Activated effector memory CD4-positive, alpha-beta T cell treated with anti-CD3 and anti-CD28 coated beads, Interleukin-2, amount 50 U/mL, for 16 hours (primary cell): ENCODE measurements at regions not wholly inside any gene's neighbourhood (a gene's known extent, or its start where the extent isn't known, plus 50 kb on each side); places are given as distances from the start of the nearest gene placed in this dataset.
A peak's percentile ranks its signal among the peaks of the same experiment; 100 is the strongest.

Experiments
- DNase-seq: peaks from one replicate; pipeline ENCODE4 v3.0.0-alpha.2; 2020

DNA sequence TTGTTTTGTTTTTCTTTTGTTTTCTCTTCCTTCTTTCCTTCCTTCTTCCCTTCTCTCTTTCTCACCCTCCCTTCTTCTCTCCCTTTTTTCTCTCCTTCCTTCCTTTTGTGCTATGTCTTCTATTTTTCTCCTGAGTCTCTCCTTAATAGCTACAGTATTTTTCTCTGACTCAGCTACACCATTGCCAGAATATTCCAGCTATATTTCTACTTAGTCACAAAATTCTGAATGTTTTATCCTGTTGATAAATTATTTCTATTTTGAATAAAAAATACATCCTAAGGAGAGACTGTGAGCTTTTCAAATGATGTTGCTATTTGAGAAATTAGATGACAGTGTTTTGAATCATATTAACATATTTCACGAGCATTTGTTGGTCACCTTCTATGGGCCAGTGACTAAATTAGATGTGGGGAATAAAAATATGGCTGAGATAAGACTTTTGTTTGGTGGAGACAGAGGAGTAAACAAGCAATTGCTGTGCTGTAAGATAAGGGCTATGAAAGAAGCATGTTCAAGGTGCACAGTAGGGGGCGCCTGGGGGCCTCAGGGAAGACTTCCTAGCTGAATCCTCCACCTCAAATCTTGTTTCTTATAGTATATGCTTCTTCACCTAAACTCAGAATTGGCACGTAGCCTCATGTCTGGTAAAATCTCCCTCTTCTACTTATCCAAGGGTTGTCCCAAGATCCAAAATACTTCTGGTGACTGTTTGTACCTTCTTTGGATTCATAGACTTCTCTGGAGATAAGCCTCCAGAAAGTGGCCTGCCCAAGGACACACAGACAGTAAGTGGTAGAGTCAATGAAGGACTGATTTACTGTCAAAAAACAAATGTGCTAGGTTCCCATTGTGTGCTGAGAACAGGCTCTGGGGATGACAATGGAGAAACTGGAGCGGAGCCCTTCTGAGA lies 115.5 kb upstream of the CREB5 start:
- DNase-seq = peak; percentile 76

DNA sequence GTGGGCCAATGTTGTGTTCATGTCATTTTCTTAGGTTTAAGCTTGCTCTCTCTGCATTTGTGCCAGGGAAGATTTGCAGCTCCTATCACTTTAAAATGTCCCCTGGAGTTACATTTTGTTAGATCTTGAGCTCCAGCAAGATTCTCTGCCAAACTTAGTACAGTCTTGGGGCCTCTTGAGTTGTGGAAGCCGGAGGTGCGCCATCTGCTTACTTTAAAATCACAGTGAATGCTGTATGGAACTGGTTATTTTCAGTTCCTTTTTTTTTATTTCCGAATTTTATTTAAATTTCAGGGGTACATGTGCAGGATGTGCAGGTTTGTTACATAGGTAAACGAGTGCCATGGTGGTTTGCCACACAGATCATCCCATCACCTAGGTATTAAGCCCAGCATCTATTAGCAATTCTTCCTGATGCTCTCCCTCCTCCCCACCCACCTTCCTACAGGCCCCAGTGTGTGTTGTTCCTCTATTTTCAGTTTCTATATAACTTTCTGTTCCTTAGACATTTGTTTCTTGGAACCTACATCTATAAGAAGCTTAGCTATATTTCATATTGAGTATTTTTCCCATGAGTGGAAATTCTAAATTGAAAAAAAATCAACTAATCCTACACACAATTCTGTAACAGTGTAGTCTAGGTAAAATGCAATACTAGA lies 114.4 kb upstream of the CREB5 start:
- DNase-seq = no peak

DNA sequence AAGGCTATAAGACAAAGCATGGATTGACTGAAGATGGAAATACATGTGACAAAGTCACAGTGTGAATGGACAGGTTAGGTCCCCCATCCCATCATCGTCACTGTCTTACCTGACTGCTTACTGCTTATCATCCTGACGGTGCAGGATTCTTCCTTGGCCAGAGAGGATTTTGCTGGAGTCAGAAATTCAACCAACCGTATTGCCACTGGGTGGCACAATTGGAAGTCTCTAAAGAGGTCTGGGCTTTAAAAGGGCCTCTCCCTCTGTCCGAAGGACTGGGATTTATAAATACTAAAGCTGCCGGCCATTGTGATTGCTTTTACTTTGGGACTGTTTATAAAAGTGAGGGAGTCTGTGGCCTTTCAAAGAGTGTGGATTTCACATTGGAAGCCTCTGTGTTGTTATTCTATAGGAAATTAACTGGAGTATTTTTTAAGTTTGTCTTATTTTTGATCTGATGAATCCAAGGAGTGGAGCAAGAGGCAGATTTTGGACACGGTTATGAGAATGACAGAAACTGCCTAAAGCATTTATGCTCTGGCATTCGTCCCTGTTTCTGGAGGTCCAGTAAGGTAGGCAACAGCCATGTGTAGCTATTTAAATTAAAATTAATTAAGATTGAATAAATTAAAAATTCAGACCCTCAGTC lies 113.3 kb upstream of the CREB5 start:
- no peak for DNase-seq

DNA sequence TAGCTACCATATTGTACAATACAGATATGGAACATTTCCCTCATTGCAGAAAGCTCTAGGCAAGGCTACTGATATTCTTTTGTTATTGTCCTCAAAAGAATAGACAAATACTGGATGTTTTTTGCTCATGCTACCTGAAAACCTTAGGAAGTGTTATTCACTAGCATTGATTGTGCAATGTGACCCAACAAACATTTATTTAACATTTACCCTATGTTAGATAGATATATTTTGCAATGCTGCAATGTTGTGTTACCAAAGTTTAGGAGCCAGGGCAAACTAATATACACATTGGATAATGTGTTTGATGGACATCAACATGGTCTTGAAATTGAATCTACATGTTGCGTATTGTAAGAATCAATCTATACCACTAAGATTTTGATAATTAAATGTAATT lies 112.8 kb upstream of the CREB5 start:
- no peak for DNase-seq

DNA sequence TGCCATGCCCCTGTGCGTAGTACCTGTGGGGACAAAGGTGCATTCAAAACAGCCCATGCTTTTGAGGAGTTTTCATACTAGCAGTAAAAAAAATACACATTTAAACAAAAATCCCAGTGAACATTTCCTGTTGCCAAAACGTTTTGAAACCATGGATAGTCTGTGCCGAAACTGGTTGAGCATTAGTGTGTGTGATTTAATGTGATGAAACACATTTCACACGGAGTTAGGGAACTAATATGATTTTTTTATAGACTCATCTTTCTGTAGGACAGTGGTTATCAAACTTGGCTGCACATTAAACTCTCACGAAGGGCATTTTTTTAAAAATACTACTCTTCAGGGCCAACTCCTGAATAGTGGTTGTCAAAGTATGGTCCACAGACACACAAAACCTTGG lies 111.8 kb upstream of the CREB5 start:
- DNase-seq = no peak

DNA sequence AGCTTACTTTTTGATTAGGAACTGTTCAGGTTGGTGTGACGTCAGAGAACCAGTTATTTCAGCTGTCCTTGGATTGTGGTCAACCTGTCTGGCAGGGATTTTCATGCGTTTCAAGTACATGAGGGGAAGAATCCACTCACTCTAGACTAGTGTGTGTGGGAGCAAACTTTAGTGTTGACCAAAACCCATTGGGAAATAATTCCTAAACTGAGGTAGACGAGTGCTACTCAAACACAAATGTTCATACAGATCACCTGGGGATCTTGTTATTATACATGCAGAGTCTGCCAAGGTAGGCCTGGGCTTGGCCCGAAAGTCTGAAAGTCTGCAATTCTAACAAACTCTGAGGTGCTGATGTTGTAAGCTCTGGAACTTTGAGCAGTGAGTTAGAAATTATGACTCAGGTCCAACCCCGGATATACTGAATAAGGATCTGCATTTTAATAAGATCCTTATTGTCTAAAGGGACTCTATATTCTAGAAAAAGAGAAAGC lies 111.1 kb upstream of the CREB5 start:
- no peak for DNase-seq

DNA sequence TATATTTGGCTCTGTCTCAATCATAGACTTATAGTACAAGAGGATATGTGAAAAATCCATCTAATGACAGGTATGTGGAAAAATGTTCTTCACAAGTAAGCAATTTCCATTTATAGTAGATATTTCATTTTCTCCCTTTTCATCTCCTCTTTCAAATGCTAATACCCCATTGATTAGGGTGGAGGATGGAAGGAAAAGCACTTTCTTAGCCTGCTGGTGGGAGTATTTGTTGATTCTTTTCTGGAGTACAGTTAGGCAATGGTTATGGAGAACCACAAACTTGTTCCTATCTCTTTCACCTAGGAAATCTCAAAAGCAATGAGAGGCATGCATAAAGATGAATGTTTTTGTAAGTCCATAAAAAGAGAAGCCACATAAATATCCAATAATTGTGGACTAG lies 108.0 kb upstream of the CREB5 start:
- no peak for DNase-seq

DNA sequence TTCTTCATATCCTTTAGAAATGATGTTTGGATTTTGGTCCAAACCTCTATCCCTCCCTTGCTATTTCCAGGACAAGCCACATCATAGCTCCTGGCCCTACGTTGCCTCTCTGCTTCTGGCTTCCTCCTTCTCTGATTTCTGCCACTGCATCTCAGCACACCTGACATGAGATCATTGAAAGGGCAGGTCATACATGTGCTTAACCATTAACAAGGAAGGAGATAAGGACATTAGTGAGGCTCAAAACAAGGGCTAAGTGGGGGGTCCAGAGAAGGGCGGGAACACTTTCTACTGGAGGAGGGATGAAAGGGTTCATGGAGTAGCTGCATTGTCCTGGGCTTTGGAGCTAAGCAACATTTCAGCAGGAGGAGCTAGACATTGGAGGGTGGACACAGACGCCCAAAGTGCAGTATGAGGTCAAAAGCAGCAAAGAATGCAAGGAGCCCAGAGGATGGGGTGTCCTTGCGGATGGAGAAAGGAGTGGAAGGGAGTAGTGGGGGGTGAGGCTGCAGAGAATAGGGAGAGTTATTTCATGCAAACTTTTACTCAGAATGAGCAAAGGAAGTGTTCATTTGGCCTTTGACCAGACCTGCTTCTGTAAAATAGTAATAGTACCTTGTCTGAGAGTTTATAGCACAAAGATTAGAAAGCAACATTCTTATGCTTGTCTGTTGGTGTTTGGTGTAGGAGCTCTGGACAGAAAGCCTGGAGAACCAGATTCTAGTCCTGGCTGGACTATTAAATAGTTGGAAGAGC lies 102.4 kb upstream of the CREB5 start:
- DNase-seq = no peak

DNA sequence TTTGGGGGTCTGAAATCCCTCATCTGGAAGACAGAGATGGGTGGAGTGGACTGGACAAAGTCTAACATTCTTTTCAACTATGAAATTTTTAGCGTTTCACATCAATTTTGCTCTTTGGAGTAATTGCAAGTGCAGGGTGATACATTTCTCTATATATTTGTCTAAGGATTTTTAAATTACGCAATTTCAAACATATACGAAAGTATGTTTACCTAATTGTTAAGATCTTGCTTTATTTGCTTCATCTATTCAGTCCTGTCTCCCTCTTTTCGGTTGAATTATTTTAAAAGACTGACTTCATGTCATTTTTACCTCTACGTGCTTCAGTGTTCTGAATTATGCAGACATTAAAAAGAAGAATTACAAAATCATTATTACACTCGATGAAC lies 101.9 kb upstream of the CREB5 start:
- no peak for DNase-seq

DNA sequence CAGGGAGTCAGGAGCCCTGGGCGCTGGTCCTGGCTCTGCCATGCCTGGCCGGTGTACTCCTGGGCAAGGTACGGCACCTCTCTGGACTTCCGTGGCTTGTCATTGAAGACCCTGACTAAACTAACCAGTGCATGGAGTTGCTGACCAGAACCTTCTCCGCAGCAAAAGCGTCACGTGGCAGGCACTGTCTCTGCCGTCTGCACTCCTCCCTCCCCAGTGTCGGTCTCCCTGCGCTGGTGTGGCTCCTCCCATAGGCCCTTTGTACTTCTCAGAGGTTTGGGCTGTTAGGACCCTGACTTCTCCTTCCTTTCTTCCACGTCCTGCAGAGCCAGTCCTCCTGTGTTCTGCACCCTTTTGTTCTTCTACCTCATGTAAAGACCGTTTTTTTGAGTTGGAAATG lies 100.6 kb upstream of the CREB5 start:
- no peak for DNase-seq

DNA sequence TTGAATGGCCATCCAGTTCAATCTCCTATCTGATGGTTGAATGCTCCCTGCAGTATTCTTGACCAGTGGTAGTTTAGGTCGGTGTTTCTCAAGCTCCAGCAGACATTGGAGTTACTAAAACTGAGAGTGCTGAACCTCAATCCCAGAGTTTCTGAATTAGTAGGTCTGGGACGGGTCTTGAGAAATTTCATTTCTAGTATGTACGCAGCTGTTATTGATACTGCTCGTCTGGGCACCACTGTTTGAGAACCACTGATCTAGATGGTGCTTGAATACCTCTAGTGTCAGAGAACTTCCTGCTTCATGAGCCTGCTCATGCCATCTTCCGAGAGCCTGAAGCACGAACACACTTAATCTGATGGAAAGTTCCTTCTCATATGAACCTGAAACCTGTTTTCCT lies 99.4 kb upstream of the CREB5 start:
- DNase-seq = no peak

DNA sequence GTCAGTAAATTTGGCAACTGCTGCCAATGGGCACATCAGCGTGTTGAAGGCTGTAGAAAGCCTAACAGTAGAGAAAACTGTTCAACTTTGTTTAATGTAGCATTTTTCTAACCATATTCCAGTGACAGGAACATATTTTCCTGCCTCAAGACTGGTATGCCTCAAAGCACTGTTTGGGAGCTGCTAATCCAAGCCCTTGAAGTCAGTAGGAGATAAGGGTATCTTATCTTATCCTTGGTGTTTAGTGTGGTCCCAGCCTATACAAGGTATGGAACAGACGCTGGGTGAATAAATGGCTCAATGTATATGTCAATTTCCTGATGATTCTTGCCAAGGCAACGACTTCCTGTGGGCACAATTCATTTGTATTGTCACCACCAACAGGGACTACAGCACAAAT lies 97.5 kb upstream of the CREB5 start:
- no peak for DNase-seq

DNA sequence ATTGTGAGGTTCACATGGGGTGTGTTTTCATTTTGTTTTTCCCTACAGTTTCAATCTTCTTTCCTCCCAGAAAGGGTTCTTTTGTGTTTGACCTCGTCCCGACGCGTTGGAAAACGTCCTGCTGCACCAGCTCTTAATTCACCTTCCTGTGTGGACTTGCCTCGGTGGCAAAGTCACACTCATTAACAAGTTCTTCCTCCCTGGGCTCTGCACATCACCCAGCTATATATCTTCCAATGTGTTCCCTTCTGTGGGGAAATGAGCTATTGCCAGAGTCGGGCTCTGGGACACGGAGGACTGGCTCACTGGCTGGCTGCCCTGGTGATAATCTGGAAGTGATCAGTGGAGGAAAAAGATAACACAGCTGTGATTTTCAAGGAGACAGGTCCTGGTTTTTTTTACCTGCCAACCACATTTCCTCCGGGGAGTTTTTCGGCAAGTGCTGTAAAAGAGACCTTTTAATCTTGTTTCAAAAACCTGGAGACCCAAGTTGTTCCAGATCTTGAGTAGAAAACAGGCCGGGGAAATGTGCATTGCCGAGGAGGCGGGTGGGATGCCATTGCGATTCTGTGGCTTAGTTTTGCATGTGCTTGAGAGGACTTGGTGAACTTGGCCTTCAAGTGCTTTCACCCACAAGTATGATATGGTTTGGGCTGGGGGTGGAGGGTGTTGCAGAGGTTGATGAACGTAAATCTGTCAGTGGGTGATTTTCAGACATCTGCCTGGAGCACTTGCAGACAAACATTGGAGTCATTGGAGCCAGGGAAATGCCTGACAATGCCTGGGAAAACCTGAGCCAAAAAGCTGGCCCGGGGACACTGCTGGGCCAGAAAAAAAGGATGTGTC lies 96.5 kb upstream of the CREB5 start:
- no peak for DNase-seq

DNA sequence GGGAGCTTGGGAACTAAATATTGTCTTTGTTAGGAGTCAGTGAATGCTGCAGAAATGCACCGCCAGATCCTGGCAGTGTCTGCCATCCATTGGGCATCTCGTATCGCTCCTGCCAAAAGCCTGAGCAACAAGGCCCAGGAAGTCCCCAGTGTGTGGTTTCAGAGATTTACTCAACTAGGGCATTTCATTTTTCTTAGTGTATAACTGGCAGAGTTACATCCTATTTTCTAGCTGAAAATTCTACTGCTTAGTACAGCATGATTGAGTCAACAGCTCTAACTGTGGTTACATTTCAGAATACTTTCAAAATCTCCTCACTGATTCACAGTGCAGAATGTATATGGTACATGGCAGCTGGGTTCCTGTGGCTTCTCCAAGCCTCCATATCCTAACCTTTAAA lies 95.8 kb upstream of the CREB5 start:
- no peak for DNase-seq

DNA sequence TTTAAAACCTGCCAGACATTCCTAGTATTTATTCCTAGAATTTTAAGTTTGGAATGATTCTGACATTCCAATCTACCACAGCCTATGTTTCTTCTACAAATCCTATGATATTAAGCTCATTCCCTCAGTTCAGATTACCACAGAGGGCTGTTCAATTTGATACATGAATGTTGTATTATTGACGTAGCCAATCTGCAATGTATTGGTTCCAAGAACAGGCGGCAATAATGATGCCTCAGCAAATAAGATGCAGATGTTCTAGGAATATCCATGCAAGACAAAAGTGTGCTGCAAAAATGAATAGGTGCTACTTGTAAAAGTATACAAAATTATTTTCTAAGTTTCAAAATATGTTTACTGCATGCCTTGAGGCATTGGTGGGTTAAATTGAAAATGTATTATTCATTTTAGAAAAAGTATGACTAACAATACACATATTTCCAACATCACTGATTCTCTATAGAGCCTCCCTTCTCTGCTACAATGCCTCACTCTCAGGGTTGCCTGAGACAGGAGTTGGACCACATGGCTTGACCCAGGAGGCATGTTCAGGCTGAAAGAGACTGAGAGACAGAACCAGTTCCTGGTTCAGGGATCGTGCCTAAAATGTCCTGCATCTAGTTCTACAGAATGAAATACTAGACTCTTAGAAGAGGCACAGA lies 94.1 kb upstream of the CREB5 start:
- DNase-seq = no peak

DNA sequence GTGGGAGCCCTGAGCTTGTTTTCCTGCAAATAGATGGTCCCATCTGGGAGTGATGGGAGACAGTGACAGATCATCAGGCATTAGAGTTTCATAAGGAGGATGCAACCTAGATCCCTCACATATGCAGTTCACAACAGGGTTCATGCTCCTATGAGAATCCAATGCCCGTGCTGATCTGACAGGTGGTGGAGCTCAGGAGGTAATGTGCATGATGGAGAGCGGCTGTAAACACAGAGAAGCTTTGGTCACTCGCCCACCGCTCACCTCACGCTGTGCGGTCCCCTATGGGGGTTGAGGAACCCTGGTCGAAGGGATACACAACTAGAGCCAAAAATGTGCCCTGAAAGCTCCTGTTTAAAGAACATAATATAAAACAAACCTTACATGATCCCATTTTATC lies 88.5 kb upstream of the CREB5 start:
- DNase-seq = no peak

DNA sequence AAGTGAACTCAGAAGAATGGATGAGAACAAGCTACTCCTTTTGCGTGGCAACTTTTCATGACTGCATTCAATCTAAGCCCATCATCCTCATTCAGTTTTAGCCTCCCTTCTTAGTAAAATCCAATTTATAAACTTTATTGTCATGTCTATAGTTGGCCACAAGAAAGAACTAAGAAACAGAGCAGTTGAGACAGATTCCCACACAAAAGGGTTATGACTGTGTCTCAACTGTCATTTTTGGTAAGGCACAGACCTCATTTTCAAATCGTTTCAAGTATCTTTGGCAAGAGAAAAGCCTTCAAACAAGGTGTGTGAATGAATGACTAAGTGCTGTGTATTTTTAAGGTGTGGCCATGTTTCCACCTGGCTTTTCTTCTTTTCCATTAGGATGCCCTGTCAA lies 84.2 kb upstream of the CREB5 start:
- no peak for DNase-seq

DNA sequence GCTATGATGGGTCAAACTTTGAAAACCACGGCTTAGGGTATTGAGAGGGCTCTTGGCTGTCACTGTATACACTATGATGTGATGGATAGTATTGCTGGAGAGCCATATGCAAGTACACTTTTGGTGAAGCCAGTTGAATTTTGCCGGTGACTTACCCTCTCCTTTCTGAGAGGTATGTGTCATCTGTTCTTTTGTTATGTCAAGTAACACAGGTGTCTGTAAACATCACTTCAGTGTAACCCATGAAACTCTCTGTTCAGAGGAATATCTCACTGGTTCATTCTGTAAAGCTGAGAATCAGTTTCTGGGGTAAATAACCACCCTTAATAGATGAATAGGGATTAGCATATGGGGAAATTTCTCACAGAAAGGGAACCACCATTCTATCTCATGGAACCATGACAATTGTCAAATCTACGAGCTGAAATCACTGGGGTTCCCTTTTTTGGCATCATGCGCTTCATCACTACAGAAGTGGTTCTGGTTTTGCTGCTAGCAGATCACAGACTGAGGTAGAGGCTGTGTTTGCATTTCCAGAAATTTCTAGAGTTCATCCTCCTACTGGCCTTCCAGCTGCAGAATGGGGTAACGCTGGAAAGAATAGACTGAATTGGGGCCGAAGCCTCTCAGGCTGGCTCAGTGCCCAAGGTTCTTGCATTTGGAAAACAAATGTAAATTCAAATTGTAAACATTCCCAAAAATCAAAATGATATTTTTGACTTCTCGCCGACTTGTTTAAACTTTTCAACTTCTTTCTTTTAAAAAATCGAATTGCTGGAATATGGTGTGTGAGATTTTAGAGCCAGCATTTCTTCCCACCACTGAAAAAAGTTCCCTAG lies 83.3 kb upstream of the CREB5 start:
- no peak for DNase-seq

DNA sequence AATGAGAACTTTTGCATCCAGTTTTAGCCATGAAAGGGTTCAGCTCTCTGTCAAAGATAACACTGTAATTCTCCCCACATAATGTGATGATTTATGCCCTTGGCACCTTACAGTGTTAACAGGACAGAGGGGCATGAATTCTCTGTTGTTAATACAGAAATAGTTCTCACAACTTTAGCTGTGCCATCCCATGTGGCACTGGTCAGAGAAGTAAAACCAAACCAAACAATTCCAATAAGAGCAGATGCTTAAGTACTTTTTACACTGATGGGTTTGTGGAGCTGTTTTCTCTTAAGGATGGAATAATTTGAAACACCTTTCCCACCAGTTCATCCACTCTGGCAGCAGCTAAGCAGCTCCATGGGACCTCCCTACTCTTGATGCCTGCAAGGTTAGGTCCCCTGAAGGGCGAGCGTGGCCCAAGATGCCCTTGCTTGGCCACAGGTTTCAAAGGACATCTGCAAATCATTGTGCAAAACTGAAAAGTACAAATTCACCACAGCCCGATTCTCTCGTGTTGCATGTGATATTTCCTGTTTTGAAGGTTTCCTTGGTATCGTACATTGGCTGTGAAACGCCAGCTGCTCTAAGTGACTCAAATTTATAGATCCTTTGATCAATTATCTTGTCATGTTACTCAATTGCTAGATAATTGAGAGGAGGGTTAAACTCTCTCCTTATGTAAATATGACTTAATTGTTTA lies 82.5 kb upstream of the CREB5 start:
- DNase-seq = no peak
